ENCODE measurements at regions not wholly inside any gene's neighbourhood (a gene's known extent, or its start where the extent isn't known, plus 50 kb on each side); places are given as distances from the start of the nearest gene placed in this dataset.

GRCh38 chr6:120141601-120142000, 792.0 kb upstream of the MAN1A1 start:
- H3K27ac Mint-ChIP-seq, result no peak overlapping the region
- no peaks in the 10 kb centered on the region for H3K36me3 Mint-ChIP-seq (ENCODE audit: low read depth)
- H3K9me3 Mint-ChIP-seq, result no peaks in the 10 kb centered on the region
- H3K4me3 Mint-ChIP-seq, result no peak overlapping the region
- H3K4me1 Mint-ChIP-seq (ENCODE audit: low read depth), result no peaks in the 10 kb centered on the region
- H3K27me3 Mint-ChIP-seq (ENCODE audit: low read depth), result no peaks in the 10 kb centered on the region

GRCh38 chr6:120137492-120137891, 787.9 kb upstream of the MAN1A1 start:
- Mint-ChIP-seq H3K27me3 (ENCODE audit: low read depth) (no peaks in the 10 kb centered on the region), H3K4me3 (no peak overlapping the region), H3K4me1 (ENCODE audit: low read depth) (no peaks in the 10 kb centered on the region), H3K27ac (no peak overlapping the region), H3K9me3 (no peaks in the 10 kb centered on the region), H3K36me3 (ENCODE audit: low read depth) (no peaks in the 10 kb centered on the region)

GRCh38 chr6:120129228-120129627, 779.7 kb upstream of the MAN1A1 start:
- Mint-ChIP-seq H3K9me3 (no peaks in the 10 kb centered on the region), H3K4me3 (no peak overlapping the region), H3K27me3 (ENCODE audit: low read depth) (no peaks in the 10 kb centered on the region), H3K4me1 (ENCODE audit: low read depth) (no peaks in the 10 kb centered on the region), H3K27ac (no peak overlapping the region), H3K36me3 (ENCODE audit: low read depth) (no peaks in the 10 kb centered on the region)

GRCh38 chr6:120122401-120122800, 772.8 kb upstream of the MAN1A1 start:
- Mint-ChIP-seq H3K27me3 (ENCODE audit: low read depth) (no peaks in the 10 kb centered on the region), H3K27ac (no peak overlapping the region), H3K4me1 (ENCODE audit: low read depth) (no peaks in the 10 kb centered on the region), H3K9me3 (no peaks in the 10 kb centered on the region), H3K4me3 (no peak overlapping the region), H3K36me3 (ENCODE audit: low read depth) (no peaks in the 10 kb centered on the region)

- Mint-ChIP-seq H3K27me3 (ENCODE audit: low read depth) (no peaks in the 10 kb centered on the region), H3K36me3 (ENCODE audit: low read depth) (no peaks in the 10 kb centered on the region), H3K4me3 (no peak overlapping the region), H3K9me3 (no peaks in the 10 kb centered on the region), H3K4me1 (ENCODE audit: low read depth) (no peaks in the 10 kb centered on the region), H3K27ac (no peak overlapping the region)
Observed at GRCh38 chr6:120116343-120116742, 766.8 kb upstream of the MAN1A1 start.

GRCh38 chr6:120112980-120113379, 763.4 kb upstream of the MAN1A1 start:
- no peak overlapping the region for H3K4me3 Mint-ChIP-seq
- H3K27ac Mint-ChIP-seq, result no peak overlapping the region
- no peaks in the 10 kb centered on the region for H3K27me3 Mint-ChIP-seq (ENCODE audit: low read depth)
- no peaks in the 10 kb centered on the region for H3K4me1 Mint-ChIP-seq (ENCODE audit: low read depth)
- H3K9me3 Mint-ChIP-seq, result no peaks in the 10 kb centered on the region
- no peaks in the 10 kb centered on the region for H3K36me3 Mint-ChIP-seq (ENCODE audit: low read depth)

GRCh38 chr6:120111001-120111400, 761.4 kb upstream of the MAN1A1 start:
- Mint-ChIP-seq H3K36me3 (ENCODE audit: low read depth) (no peaks in the 10 kb centered on the region), H3K27ac (no peak overlapping the region), H3K9me3 (no peaks in the 10 kb centered on the region), H3K27me3 (ENCODE audit: low read depth) (no peaks in the 10 kb centered on the region), H3K4me3 (no peak overlapping the region), H3K4me1 (ENCODE audit: low read depth) (no peaks in the 10 kb centered on the region)

GRCh38 chr6:120108061-120108795, 758.7 kb upstream of the MAN1A1 start:
- no peak overlapping the region for H3K4me3 Mint-ChIP-seq
- H3K27ac Mint-ChIP-seq, result no peak overlapping the region
- no peaks in the 10 kb centered on the region for H3K36me3 Mint-ChIP-seq (ENCODE audit: low read depth)
- no peaks in the 10 kb centered on the region for H3K4me1 Mint-ChIP-seq (ENCODE audit: low read depth)
- H3K27me3 Mint-ChIP-seq (ENCODE audit: low read depth), result no peaks in the 10 kb centered on the region
- no peaks in the 10 kb centered on the region for H3K9me3 Mint-ChIP-seq

- Mint-ChIP-seq H3K4me1 (ENCODE audit: low read depth) (no peaks in the 10 kb centered on the region), H3K27me3 (ENCODE audit: low read depth) (no peaks in the 10 kb centered on the region), H3K9me3 (no peaks in the 10 kb centered on the region), H3K36me3 (ENCODE audit: low read depth) (no peaks in the 10 kb centered on the region), H3K27ac (no peak overlapping the region), H3K4me3 (no peak overlapping the region)
Observed at GRCh38 chr6:120103618-120104017, 754.1 kb upstream of the MAN1A1 start.

- Mint-ChIP-seq H3K4me1 (ENCODE audit: low read depth) (no peaks in the 10 kb centered on the region), H3K36me3 (ENCODE audit: low read depth) (no peaks in the 10 kb centered on the region), H3K27ac (no peak overlapping the region), H3K27me3 (ENCODE audit: low read depth) (no peaks in the 10 kb centered on the region), H3K4me3 (no peak overlapping the region), H3K9me3 (no peaks in the 10 kb centered on the region)
Observed at GRCh38 chr6:120096696-120097260, 747.2 kb upstream of the MAN1A1 start.

GRCh38 chr6:120083186-120083585, 733.6 kb upstream of the MAN1A1 start:
- Mint-ChIP-seq H3K4me1 (ENCODE audit: low read depth) (no peaks in the 10 kb centered on the region), H3K9me3 (no peaks in the 10 kb centered on the region), H3K27ac (no peak overlapping the region), H3K4me3 (no peak overlapping the region), H3K27me3 (ENCODE audit: low read depth) (no peaks in the 10 kb centered on the region), H3K36me3 (ENCODE audit: low read depth) (no peaks in the 10 kb centered on the region)

GRCh38 chr6:120077489-120077888, 727.9 kb upstream of the MAN1A1 start:
- Mint-ChIP-seq H3K9me3 (no peaks in the 10 kb centered on the region), H3K4me3 (no peak overlapping the region), H3K27me3 (ENCODE audit: low read depth) (no peaks in the 10 kb centered on the region), H3K36me3 (ENCODE audit: low read depth) (no peaks in the 10 kb centered on the region), H3K4me1 (ENCODE audit: low read depth) (no peaks in the 10 kb centered on the region), H3K27ac (no peak overlapping the region)

- no peak overlapping the region for H3K27ac Mint-ChIP-seq
- no peaks in the 10 kb centered on the region for H3K27me3 Mint-ChIP-seq (ENCODE audit: low read depth)
- no peak overlapping the region for H3K4me3 Mint-ChIP-seq
- no peaks in the 10 kb centered on the region for H3K36me3 Mint-ChIP-seq (ENCODE audit: low read depth)
- H3K4me1 Mint-ChIP-seq (ENCODE audit: low read depth), result no peaks in the 10 kb centered on the region
- no peaks in the 10 kb centered on the region for H3K9me3 Mint-ChIP-seq
Observed at GRCh38 chr6:120058410-120058809, 708.8 kb upstream of the MAN1A1 start.

GRCh38 chr6:120056085-120056484, 706.5 kb upstream of the MAN1A1 start:
- no peaks in the 10 kb centered on the region for H3K4me1 Mint-ChIP-seq (ENCODE audit: low read depth)
- H3K27me3 Mint-ChIP-seq (ENCODE audit: low read depth), result no peaks in the 10 kb centered on the region
- no peaks in the 10 kb centered on the region for H3K36me3 Mint-ChIP-seq (ENCODE audit: low read depth)
- H3K9me3 Mint-ChIP-seq, result no peaks in the 10 kb centered on the region
- no peak overlapping the region for H3K27ac Mint-ChIP-seq
- H3K4me3 Mint-ChIP-seq, result no peak overlapping the region

GRCh38 chr6:120055071-120055470, 705.5 kb upstream of the MAN1A1 start:
- H3K27ac Mint-ChIP-seq, result no peak overlapping the region
- H3K27me3 Mint-ChIP-seq (ENCODE audit: low read depth), result no peaks in the 10 kb centered on the region
- no peak overlapping the region for H3K4me3 Mint-ChIP-seq
- H3K4me1 Mint-ChIP-seq (ENCODE audit: low read depth), result no peaks in the 10 kb centered on the region
- H3K9me3 Mint-ChIP-seq, result no peaks in the 10 kb centered on the region
- no peaks in the 10 kb centered on the region for H3K36me3 Mint-ChIP-seq (ENCODE audit: low read depth)

All from T-helper 1 cell treated with Interleukin-12 subunit alpha and Interleukin-12 subunit beta and Interleukin-4 antibody, amounts not matched to agents 30 μg/mL and 1 μg/mL, for 36 hours (primary cell).